ENCODE measurements at regions not wholly inside any gene's neighbourhood (a gene's known extent, or its start where the extent isn't known, plus 50 kb on each side); places are given as distances from the start of the nearest gene placed in this dataset.

- intact Hi-C loops (cut with DNase I), result no loop called here
- WGBS, 2 donors, result 49 to 53% methylated on average over 3 of the region's 3 CpGs
- H3K27ac ChIP-seq, result no peak overlapping the region
Measured at GRCh38 chr18:61189376-61189775, 143.9 kb upstream of the CDH20 start.

GRCh38 chr18:61194726-61195125, 138.5 kb upstream of the CDH20 start:
- WGBS, 2 donors, result 43 to 66% methylated on average over 4 of the region's 4 CpGs
- DNase-seq (no peak), ATAC-seq (no peak)
- H3K27me3 ChIP-seq, result no peaks in the 10 kb centered on the region
- no peak overlapping the region for H3K4me3 ChIP-seq
- no peak for TF ChIP-seq CTCF (IDR thresholded peaks at IDR 0.05)
- TF ChIP-seq POLR2A (IDR thresholded peaks at IDR 0.05), result no peak
- no peaks in the 10 kb centered on the region for H3K36me3 ChIP-seq (replicated peaks in 1 of 2; ENCODE audit: insufficient read depth in 1 of 2, low read depth in 2 of 2)
- H3K9me3 ChIP-seq, result no peaks in the 10 kb centered on the region
- H3K4me1 ChIP-seq, result no peaks in the 10 kb centered on the region
- no peak overlapping the region for H3K27ac ChIP-seq
- intact Hi-C loops (cut with DNase I), result no loop called here

More at GRCh38 chr18:61189376-61189775, 143.9 kb upstream of the CDH20 start:
- TF ChIP-seq CTCF (IDR thresholded peaks at IDR 0.05) (no peak), POLR2A (IDR thresholded peaks at IDR 0.05) (no peak)
- H3K27me3 ChIP-seq, result no peaks in the 10 kb centered on the region
- no peak overlapping the region for H3K4me3 ChIP-seq
- DNase-seq (no peak), ATAC-seq (no peak)
- no peaks in the 10 kb centered on the region for H3K9me3 ChIP-seq
- H3K4me1 ChIP-seq, result no peaks in the 10 kb centered on the region
- H3K36me3 ChIP-seq (replicated peaks in 1 of 2; ENCODE audit: insufficient read depth in 1 of 2, low read depth in 2 of 2), result no peaks in the 10 kb centered on the region

GRCh38 chr18:61196750-61197149, 136.5 kb upstream of the CDH20 start:
- no peak for DNase-seq
- H3K27ac ChIP-seq, result no peak overlapping the region
- ATAC-seq, result no peak
- no peaks in the 10 kb centered on the region for H3K27me3 ChIP-seq
- no peaks in the 10 kb centered on the region for H3K9me3 ChIP-seq
- intact Hi-C loops (cut with DNase I), result no loop called here
- H3K4me3 ChIP-seq, result no peak overlapping the region
- H3K36me3 ChIP-seq (replicated peaks in 1 of 2; ENCODE audit: insufficient read depth in 1 of 2, low read depth in 2 of 2), result no peaks in the 10 kb centered on the region
- TF ChIP-seq CTCF (IDR thresholded peaks at IDR 0.05) (no peak), POLR2A (IDR thresholded peaks at IDR 0.05) (no peak)
- no peaks in the 10 kb centered on the region for H3K4me1 ChIP-seq
- WGBS, 2 donors, result 67 to 70% methylated on average over 4 of the region's 4 CpGs

- DNase-seq, result no peak
- no peak for TF ChIP-seq CTCF (IDR thresholded peaks at IDR 0.05)
- TF ChIP-seq POLR2A (IDR thresholded peaks at IDR 0.05), result no peak
- Histone ChIP-seq H3K27me3 (no peaks in the 10 kb centered on the region), H3K4me1 (no peaks in the 10 kb centered on the region), H3K4me3 (no peak overlapping the region), H3K36me3 (replicated peaks in 1 of 2; ENCODE audit: insufficient read depth in 1 of 2, low read depth in 2 of 2) (no peaks in the 10 kb centered on the region), H3K27ac (no peak overlapping the region), H3K9me3 (no peaks in the 10 kb centered on the region)
- no peak for ATAC-seq
- intact Hi-C loops (cut with DNase I), result no loop called here
Measured at GRCh38 chr18:61198486-61198885, 134.7 kb upstream of the CDH20 start.

- DNase-seq (no peak), ATAC-seq (no peak)
- WGBS, 2 donors, result 37 to 44% methylated on average over 3 of the region's 3 CpGs
- intact Hi-C loops (cut with DNase I), result no loop called here
- no peaks in the 10 kb centered on the region for H3K9me3 ChIP-seq
- TF ChIP-seq POLR2A (IDR thresholded peaks at IDR 0.05) (no peak), CTCF (IDR thresholded peaks at IDR 0.05) (no peak)
- no peaks in the 10 kb centered on the region for H3K27me3 ChIP-seq
- no peaks in the 10 kb centered on the region for H3K36me3 ChIP-seq (replicated peaks in 1 of 2; ENCODE audit: insufficient read depth in 1 of 2, low read depth in 2 of 2)
- H3K4me3 ChIP-seq, result no peak overlapping the region
- no peaks in the 10 kb centered on the region for H3K4me1 ChIP-seq
- no peak overlapping the region for H3K27ac ChIP-seq
Measured at GRCh38 chr18:61199171-61199848, 133.9 kb upstream of the CDH20 start.

Measured in body of pancreas (tissue), 4 donors.